Mesothelial cell of epicardium (in vitro differentiated cells): ENCODE measurements at regions not wholly inside any gene's neighbourhood (a gene's known extent, or its start where the extent isn't known, plus 50 kb on each side); places are given as distances from the start of the nearest gene placed in this dataset.

Experiments
- DNase-seq, 2 experiments: peaks; one replicate each; pipeline ENCODE4 v3.0.0; 2021; ENCODE audit warnings: low spot score in 2 of 2; ENCODE audit not compliant: unreplicated experiment in 2 of 2
- H3K27ac Mint-ChIP-seq: 2 replicates; pipeline ENCODE4 v1.8.0; 2021; ENCODE audit warnings: mixed read lengths
- H3K27me3 Mint-ChIP-seq: 2 replicates; pipeline ENCODE4 v1.8.0; 2021; ENCODE audit warnings: low read depth, mixed read lengths
- H3K36me3 Mint-ChIP-seq: 2 replicates; pipeline ENCODE4 v1.8.0; 2021; ENCODE audit warnings: mixed read lengths
- H3K4me1 Mint-ChIP-seq: 2 replicates; pipeline ENCODE4 v1.8.0; 2021; ENCODE audit warnings: mixed read lengths
- H3K4me3 Mint-ChIP-seq: 2 replicates; pipeline ENCODE4 v1.8.0; 2021; ENCODE audit warnings: mild to moderate bottlenecking, moderate library complexity, mixed read lengths
- H3K9me3 Mint-ChIP-seq: 2 replicates; pipeline ENCODE4 v1.8.0; 2021; ENCODE audit warnings: mixed read lengths
- TF ChIP-seq, protein P1 (sequence below): fragments of 200-600 bp; sonication (generic); IDR thresholded peaks from one replicate; pipeline ENCODE4 v1.5.0; 2021; ENCODE audit warnings: antibody characterized with exemption; ENCODE audit not compliant: unreplicated experiment

DNA sequence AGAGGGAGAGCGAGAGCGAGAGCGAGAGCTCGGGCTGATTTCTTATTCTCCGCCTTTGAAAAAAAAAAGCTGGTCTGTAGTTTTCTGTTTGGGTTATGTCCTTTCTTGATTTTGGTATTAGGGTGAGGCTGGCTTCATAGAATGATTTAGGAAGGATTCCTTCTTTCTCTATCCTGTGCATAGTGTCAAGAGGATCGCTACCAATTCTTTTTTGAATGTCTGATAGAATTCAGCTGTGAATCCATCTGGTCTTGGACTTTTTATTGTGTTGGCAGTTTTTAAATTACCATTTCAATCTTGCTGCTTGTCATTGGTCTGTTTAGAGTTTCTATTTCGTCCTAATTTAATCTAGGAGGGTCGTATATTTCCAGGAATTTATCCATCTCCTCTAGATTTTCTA lies 1414.6 kb upstream of the MIR17HG start:
- no peaks in the 10 kb centered on the region for H3K27me3 Mint-ChIP-seq
- DNase-seq, result no peak
- no peak overlapping the region for H3K4me3 Mint-ChIP-seq
- H3K9me3 Mint-ChIP-seq, result peaks cover 8% of the 10 kb centered on the region
- TF ChIP-seq, protein P1, sequence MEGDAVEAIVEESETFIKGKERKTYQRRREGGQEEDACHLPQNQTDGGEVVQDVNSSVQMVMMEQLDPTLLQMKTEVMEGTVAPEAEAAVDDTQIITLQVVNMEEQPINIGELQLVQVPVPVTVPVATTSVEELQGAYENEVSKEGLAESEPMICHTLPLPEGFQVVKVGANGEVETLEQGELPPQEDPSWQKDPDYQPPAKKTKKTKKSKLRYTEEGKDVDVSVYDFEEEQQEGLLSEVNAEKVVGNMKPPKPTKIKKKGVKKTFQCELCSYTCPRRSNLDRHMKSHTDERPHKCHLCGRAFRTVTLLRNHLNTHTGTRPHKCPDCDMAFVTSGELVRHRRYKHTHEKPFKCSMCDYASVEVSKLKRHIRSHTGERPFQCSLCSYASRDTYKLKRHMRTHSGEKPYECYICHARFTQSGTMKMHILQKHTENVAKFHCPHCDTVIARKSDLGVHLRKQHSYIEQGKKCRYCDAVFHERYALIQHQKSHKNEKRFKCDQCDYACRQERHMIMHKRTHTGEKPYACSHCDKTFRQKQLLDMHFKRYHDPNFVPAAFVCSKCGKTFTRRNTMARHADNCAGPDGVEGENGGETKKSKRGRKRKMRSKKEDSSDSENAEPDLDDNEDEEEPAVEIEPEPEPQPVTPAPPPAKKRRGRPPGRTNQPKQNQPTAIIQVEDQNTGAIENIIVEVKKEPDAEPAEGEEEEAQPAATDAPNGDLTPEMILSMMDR, result no peak
- no peaks in the 10 kb centered on the region for H3K36me3 Mint-ChIP-seq
- no peak overlapping the region for H3K27ac Mint-ChIP-seq
- peaks cover 11% of the 10 kb centered on the region for H3K4me1 Mint-ChIP-seq

DNA sequence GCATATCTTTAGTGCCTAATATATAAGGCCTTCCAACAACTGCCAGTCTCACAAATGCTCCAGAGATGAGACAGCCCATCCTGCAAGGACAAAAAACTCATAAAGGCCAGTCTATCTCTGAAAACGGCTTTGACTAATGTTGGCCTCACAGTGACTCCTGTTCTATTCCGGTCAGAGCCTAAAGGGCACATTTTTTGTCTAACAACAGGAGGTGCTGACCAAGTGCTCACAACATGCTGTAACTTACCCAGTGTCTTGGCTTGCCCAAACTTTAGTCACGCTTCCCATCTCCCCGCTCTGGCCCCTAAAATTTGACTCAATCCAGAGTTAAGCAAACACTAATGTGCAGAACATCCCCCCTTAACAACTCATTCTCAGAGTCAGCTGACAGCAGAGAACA lies 1411.2 kb upstream of the MIR17HG start:
- no peaks in the 10 kb centered on the region for H3K4me1 Mint-ChIP-seq

DNA sequence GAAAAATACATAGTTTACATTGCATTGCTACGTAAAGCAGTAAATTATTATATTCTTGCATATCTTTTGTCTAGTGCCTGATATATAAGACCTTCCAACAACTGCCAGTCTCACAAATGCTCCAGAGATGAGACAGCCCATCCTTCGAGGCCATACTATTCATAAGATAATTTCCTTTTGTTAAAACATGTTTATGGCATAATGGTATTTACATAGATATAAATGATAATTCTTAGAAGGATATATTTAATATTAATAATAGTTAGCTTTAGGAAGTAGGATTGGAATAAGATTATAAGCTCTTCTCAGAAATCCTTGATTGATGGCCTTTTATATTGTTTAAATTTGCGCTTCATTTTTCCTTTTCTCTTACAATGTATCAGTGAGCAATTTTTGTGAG lies 1410.1 kb upstream of the MIR17HG start:
- TF ChIP-seq, protein P1, result no peak
- Mint-ChIP-seq H3K27me3 (no peaks in the 10 kb centered on the region), H3K4me3 (no peak overlapping the region), H3K9me3 (peaks cover 8% of the 10 kb centered on the region), H3K4me1 (no peaks in the 10 kb centered on the region), H3K36me3 (no peaks in the 10 kb centered on the region), H3K27ac (no peak overlapping the region)
- DNase-seq, result no peak

More for the DNA sequence above, 1411.2 kb upstream of the MIR17HG start:
- Mint-ChIP-seq H3K4me3 (no peak overlapping the region), H3K9me3 (peaks cover 8% of the 10 kb centered on the region), H3K36me3 (no peaks in the 10 kb centered on the region), H3K27ac (no peak overlapping the region), H3K27me3 (no peaks in the 10 kb centered on the region)
- DNase-seq, result no peak
- TF ChIP-seq, protein P1, result no peak

DNA sequence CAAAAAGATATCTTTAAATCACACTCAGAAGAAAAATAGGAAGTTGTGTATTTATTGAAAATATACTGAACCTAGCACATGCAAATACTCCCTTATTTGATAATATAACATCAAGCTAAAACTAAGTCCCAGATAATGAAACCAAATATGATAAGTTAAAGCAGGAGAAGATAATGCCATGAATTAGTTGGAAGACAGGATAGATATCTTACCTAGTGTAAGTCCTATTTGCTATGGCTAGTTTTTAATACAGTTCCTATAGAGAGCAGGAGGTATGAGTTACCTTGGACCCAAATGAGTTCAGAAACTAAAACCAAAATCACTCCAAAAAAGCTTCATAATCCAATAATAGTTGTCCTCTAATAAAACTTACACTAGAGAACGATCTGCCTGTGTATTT lies 1407.1 kb upstream of the MIR17HG start:
- DNase-seq, result no peak
- Mint-ChIP-seq H3K27me3 (no peaks in the 10 kb centered on the region), H3K36me3 (no peaks in the 10 kb centered on the region), H3K27ac (no peak overlapping the region), H3K4me3 (no peak overlapping the region), H3K9me3 (peaks cover 3% of the 10 kb centered on the region), H3K4me1 (no peaks in the 10 kb centered on the region)
- TF ChIP-seq, protein P1, result no peak

DNA sequence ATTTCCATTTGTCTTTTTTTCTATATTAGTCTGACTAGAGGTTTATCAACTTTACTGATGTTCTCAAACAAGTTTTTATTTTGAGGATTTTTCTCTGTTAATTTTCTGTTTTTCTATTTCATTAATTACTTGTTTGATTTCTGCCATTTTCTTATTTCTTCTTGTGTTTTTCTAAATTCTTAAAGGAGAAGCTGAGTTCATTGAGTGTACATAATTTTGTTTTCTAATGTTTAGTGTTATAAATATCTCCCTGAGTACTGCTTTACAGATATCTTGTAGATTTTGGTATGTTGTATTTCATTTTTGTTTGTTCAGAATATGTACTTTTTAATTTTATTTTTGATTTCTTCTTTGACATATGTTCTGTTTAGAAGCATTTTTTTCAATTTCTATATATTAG lies 1404.3 kb upstream of the MIR17HG start:
- DNase-seq, result no peak
- Mint-ChIP-seq H3K27ac (no peak overlapping the region), H3K36me3 (no peaks in the 10 kb centered on the region), H3K4me1 (no peaks in the 10 kb centered on the region), H3K9me3 (peaks cover 13% of the 10 kb centered on the region), H3K4me3 (no peak overlapping the region), H3K27me3 (no peaks in the 10 kb centered on the region)
- TF ChIP-seq, protein P1, result no peak

DNA sequence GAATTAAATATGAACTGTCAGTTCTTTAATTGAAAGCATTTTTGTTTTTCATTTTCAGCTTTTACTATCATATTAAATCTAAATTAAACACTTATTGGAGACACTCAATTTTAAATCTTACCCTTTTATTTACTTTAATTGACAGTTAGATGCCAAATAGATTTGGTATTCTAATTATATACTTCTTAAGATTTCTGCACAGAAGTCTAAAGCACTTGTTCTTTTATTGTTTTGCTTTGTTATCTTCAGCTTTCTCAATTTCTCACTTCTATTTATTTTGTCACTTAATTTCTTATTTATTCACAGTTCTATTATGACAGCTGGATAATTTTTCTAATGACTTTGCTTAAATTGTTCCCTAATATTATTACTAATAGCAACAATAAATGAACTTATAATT lies 1397.3 kb upstream of the MIR17HG start:
- H3K27ac Mint-ChIP-seq, result no peak overlapping the region
- no peaks in the 10 kb centered on the region for H3K4me1 Mint-ChIP-seq
- DNase-seq, result no peak
- H3K9me3 Mint-ChIP-seq, result peaks cover 22% of the 10 kb centered on the region
- no peaks in the 10 kb centered on the region for H3K27me3 Mint-ChIP-seq
- H3K36me3 Mint-ChIP-seq, result peaks cover 4% of the 10 kb centered on the region
- TF ChIP-seq, protein P1, result no peak
- H3K4me3 Mint-ChIP-seq, result no peak overlapping the region
